Cardiac fibroblast (primary cell): ENCODE measurements at regions not wholly inside any gene's neighbourhood (a gene's known extent, or its start where the extent isn't known, plus 50 kb on each side); places are given as distances from the start of the nearest gene placed in this dataset.
"Not testable (repeated sequence)": the region's sequence is repeated elsewhere in the genome, so short reads cannot be mapped to it uniquely, and the experiment has no call there.

ENCODE experiments used
- DNase-seq, 2 donors: peaks; one replicate each; pipeline versions ENCODE4 v3.0.0 to v3.0.0-alpha.2; 2010; ENCODE audit warnings: low read depth in 2 of 2
- H3K4me3 ChIP-seq, 2 donors: replicated peaks in 1 of 2; 1 replicate in 1 of 2; 2 replicates in 1 of 2; pipeline ENCODE4 v1.5.1; 2011; ENCODE audit warnings: low read depth in 2 of 2, low read length in 2 of 2, mild to moderate bottlenecking in 2 of 2, moderate library complexity in 1 of 2
- CTCF ChIP-seq: IDR thresholded peaks from one replicate; pipeline ENCODE4 v1.5.1; 2011; ENCODE audit warnings: low read depth, mild to moderate bottlenecking, low read length, inconsistent platforms

DNA sequence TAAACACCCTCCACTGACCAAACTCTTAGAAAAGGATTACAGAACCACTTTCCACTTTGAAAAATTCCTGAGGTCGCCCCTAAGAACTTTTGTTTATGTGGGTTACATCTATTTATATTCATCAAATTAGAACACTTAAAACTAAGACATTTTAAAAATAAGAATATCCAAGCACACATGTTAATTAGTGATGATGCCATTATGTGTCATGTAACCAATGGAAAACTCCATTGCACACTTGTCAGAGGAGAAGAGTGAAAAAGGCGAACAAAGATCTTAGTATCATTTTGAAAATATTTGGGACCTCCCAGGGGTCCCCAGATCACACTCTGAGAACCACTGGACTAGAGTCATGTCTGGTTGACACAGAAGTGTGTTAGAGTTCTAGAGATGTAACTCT lies 882.4 kb upstream of the AMELY start:
- DNase-seq, result no peak
- no peak overlapping the region for H3K4me3 ChIP-seq
- no peak for TF ChIP-seq CTCF

DNA sequence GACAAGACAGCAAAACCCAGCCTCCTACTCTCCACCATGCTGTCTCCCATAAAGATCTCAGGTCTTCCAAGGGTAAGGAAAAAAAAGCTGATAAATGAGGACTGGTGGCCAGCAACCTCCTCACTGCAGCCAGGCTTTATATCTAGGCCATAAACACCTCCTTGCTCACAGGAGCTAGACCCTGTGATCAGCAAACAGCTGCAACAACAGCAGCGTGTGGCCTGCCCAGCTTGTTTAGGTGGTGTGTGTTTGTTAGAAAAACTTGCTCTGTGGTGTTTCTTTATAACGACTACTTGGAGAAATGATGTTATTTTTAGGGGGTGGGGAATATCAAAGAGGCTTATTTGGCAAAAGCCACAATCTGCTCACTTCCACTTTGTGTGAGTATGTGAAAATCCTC lies 880.9 kb upstream of the AMELY start:
- TF ChIP-seq CTCF, result no peak
- no peak for DNase-seq
- no peak overlapping the region for H3K4me3 ChIP-seq

DNA sequence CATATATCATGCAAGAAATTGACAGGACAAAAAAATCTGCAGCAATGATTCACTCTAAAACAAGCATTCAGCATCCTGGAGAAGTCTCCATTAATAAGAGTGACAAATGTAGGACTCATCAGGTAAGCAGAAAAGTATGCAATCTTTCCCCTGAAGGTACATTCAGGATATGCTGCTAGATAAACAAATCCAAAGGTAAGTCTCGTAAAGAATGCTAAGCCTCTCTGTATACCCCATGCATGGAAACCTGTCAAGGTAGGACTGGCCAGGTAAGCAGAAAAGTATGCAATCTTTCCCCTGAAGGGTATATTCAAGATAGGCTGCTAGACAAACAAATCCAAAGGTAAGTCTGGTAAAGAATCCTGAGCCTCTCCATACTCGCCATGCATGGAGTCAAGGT lies 869.9 kb upstream of the AMELY start:
- DNase-seq, result no peak
- H3K4me3 ChIP-seq, result no peak overlapping the region
- no peak for TF ChIP-seq CTCF

DNA sequence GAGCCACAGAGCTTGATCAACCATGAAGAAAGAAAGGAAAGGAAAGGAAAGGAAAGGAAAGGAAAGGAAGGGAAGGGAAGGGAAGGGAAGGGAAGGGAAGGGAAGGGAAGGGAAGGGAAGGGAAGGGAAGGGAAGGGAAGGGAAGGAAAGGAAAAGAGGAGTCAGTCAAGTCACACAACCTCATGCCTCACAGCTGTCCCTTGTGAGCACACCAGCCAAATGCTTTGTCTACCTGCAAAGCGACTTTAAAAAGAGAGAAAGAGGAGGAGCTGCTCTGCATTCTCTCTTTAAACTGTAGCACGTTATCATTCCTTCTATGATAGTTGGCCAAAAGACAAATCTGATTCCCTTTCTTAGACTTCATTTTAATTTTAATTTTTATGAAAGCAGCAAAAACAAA lies 863.9 kb upstream of the AMELY start:
- DNase-seq, H3K4me3 ChIP-seq: not testable (repeated sequence)

DNA sequence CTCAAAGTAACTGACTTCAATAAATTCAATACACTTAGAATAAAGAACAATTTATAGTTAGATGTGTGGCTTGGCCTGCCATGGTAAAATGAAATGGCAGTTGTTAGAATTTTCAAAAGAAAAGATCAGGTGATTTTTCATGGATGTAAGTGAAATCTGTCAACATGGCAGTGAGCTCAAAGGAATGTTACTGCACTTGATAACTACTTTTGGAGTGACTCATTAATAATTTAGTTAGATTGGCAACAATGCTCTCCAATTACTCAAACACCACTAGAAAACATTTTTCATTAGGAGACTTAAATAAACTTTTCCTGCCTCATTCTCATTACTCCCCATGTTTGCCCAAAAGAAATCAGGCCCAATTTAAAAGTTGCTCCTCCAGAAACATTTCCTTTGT lies 860.2 kb upstream of the AMELY start:
- H3K4me3 ChIP-seq, result no peak overlapping the region
- no peak for DNase-seq
- TF ChIP-seq CTCF, result no peak

- DNase-seq, result peak; percentile 77 to 91
- TF ChIP-seq CTCF, result no peak
- H3K4me3 ChIP-seq, result no peak overlapping the region
Observed at GRCh38 chrY:7769790-7770375, 858.3 kb upstream of the AMELY start.

- no peak for TF ChIP-seq CTCF
- peak in 1 of 2 donors; percentile 32 for DNase-seq
- H3K4me3 ChIP-seq, result no peak overlapping the region
Observed at GRCh38 chrY:7768901-7769300, 857.3 kb upstream of the AMELY start.
